NCI-H82 treated with DMSO at 0.1 percent for 48 hours (cell line): ENCODE measurements at regions not wholly inside any gene's neighbourhood (a gene's known extent, or its start where the extent isn't known, plus 50 kb on each side); places are given as distances from the start of the nearest gene placed in this dataset.
"Not testable (repeated sequence)": the region's sequence is repeated elsewhere in the genome, so short reads cannot be mapped to it uniquely, and the experiment has no call there.

Source experiments
- DNase-seq: peaks from one replicate; lab custom pipeline; 2025; ENCODE audit not compliant: unreplicated experiment; lab: John Stamatoyannopoulos, UW

DNA sequence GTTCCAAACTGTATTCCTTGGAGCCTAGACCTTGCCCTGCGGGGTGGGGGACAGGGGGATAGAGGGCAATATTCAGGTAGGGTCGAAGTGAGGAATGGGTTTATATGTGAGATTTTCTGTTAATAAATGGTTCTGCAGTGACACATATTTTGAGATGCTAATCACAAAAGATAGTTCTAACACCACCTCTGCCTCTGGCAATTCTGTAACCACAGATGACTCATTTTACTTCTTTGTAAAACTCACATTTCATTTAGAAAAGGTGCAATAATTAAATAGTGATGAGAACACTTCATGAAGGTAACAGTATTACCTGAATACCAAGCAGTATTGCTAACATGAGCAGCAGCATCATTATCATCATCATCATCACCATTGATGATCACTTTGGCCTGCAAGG lies 306.6 kb downstream of the SUCLG1 start:
- no peak for DNase-seq

DNA sequence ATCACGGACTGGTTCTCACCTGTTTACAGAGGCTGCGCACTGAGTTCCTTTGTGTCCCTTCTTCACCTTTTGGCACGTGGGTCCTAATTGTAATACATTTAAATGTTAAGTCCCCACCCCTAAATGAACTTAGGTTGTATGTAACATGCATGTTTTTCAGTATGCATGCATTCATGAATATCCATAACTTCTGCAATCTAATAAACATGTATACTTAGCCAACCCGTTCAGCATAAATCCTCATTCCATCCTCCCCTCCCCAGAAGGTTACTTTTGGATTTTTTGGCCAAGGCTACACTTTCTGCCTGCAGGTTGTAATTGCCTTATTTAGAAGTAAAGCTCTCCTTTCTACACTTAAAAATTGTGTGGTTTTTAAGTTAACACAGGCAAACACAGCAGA lies 314.7 kb downstream of the SUCLG1 start:
- no peak for DNase-seq

DNA sequence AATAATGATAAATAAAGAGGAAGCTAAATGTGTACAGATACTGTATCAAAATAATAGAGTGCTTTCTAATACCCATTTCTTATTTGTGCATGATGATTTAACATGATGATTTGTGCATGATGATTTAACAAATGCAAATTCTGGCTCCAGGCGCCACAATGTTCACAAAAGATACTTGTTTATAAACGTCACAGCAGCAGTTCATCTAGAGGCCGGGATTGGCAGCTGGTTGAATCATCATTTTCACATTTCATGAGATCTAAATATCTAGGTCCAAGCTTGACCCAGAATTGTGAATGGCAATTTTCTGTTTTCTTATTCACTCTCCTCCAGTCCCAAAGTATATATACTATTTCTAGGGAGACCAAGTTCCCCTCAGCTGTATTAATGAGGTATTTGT lies 322.0 kb downstream of the SUCLG1 start:
- no peak for DNase-seq

- peak; percentile 72 for DNase-seq
Observed at GRCh38 chr2:84132370-84132769, 326.7 kb downstream of the SUCLG1 start.

DNA sequence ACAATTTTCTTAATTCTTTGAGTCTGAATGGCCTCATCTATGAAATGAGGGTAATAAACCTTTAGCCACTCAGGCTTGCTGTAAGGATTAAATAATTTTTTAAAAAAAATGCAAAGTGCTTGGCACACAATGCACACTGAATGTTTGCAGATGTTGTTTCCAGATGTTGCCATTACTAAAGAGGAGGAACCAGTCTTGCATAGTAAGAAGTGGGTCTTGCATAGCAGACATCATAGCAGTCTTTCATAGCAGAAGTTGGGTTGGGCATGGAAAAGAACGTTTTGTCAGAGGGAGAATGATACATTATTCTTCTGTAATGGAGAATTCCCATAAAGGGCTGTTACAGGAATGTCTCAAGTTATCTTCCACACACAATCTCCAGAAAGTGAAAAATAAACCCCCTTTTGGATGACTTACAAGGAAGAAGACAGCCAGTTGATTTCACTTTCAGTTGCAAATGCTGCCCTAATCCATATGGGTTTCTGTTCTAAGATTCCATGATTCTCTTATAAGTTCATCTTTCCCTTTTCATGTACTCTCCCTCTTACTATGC lies 327.7 kb downstream of the SUCLG1 start:
- no peak for DNase-seq

GRCh38 chr2:84129018-84129417 lies 330.1 kb downstream of the SUCLG1 start:
- no peak for DNase-seq

GRCh38 chr2:84127812-84128211 lies 331.3 kb downstream of the SUCLG1 start:
- not testable (repeated sequence) for DNase-seq

DNA sequence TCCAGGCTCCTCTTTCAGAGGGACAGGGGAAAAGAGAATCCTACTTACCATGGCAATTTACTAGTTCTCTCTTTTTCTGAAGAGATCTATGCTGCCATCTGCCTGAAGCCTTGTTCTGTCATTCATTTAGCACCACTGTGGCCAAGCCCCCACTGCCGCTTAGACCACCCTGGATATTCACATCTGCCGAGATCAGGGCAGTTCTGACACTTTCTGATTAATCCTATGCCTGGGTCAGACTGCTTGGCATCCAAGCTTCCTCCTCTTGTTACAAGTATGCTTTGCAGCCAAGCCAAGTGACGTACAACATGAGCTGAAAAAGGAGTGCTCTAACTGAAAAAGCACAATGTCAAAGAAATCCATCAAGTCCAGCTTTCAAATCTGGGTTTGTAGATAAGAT lies 332.6 kb downstream of the SUCLG1 start:
- DNase-seq = no peak

DNA sequence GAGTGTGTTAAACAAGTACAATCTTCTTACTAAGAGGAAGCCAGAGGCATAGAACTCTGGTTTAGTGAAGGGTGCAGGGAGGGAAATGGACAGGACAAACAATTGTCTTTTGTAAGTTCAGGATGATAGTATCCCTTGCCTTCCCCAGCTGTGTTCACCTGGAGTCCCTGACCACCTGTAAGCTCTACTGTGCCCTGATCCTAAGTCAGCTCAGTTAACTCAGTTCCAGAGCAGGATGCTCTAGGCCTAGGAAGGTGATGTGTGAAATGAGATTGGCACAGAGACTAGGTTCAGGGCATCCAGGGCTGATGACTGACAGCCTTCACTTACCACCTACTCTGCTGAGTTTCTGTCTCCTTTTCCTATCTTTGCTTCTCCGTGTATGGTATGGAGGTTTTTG lies 333.0 kb downstream of the SUCLG1 start:
- DNase-seq = no peak

- DNase-seq = no peak
Observed at GRCh38 chr2:84116143-84116542, 342.9 kb downstream of the SUCLG1 start.

- DNase-seq = no peak
Observed at GRCh38 chr2:84115173-84115857, 343.8 kb downstream of the SUCLG1 start.

DNA sequence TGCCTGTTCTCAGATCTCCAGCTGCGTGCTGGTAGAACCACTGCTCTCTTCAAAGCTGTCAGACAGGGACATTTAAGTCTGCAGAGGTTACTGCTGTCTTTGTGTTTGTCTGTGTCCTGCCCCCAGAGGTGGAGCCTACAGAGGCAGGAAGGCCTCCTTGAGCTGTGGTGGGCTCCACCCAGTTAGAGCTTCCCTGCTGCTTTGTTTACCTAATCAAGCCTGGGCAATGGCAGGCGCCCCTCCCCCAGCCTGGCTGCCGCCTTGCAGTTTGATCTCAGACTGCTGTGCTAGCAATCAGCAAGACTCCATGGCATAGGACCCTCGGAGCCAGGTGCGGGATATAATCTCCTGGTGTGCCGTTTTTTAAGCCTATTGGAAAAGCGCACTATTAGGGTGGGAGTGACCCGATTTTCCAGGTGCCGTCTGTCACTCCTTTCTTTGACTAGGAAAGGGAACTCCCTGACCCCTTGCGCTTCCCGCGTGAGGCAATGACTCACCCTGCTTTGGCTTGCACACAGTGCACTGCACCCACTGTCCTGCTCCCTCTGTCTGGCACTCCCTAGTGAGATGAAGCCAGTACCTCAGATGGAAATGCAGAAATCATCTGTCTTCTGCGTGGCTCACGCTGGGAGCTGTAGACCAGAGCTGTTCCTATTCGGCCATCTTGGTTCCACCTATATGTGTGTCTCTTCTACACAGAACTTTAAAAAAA lies 355.1 kb downstream of the SUCLG1 start:
- DNase-seq = not testable (repeated sequence)

- DNase-seq = no peak
Observed at GRCh38 chr2:84102274-84102673, 356.8 kb downstream of the SUCLG1 start.

GRCh38 chr2:84088656-84089055 lies 370.4 kb downstream of the SUCLG1 start:
- DNase-seq = no peak

DNA sequence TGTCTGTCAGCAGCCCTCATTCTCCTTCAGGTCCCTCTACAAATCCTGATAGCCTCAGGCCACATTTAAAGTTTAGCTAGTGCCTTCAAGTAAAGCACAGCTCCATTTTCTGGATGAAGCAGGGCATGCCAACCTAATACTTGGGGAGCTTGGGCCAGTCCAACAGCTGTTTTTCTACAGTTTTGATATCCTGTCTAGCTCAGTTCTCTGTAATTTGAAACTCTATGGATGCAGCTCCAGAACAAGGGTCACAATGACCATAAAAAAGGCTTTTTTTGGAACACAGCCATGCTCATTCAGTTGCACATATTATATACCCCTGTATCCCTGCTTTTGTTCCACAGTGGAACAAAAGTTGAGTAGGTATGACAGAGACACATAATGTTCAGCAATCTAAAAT lies 373.5 kb downstream of the SUCLG1 start:
- DNase-seq = no peak

- no peak for DNase-seq
Observed at GRCh38 chr2:84084856-84085255, 374.2 kb downstream of the SUCLG1 start.

DNA sequence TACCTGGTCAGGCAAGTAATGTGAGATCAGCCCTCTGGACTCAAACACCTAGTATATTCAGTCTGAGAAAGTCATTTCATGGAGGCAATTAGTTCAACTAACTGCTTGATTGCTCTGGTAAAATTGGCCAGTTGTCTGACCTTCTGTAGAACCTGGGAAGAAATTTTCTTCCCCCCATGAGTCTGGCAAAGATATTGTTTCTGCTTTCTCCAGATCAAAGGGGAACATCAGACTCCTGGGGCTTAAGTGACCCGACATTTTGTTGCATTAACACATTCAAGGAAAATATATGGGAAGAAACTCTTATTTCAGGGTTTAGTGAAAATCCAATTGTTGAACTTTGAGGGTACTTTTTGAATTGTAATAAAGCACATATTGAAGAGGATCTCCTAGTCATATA lies 375.1 kb downstream of the SUCLG1 start:
- DNase-seq = no peak

DNA sequence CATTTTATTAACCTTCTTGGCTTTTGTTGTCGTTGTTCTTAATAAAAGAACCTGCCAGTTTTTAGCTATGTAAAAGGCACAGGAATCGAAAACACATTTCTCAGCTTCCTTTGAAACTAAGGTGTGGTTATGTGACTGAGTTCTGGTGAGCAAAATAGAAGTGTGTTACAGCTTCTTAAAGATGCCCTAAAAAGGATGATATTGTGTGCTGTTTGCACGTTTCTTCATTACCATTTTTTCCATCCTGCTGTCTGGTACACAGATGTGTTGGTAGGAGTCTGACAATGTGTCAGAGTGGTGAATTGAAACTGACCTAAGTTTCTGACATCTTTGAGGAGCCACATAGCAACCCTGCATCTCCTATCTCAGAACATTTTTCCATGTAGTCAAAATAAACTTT lies 380.6 kb downstream of the SUCLG1 start:
- no peak for DNase-seq

- DNase-seq = peak; percentile 8
Observed at GRCh38 chr2:84077496-84077895, 381.6 kb downstream of the SUCLG1 start.

DNA sequence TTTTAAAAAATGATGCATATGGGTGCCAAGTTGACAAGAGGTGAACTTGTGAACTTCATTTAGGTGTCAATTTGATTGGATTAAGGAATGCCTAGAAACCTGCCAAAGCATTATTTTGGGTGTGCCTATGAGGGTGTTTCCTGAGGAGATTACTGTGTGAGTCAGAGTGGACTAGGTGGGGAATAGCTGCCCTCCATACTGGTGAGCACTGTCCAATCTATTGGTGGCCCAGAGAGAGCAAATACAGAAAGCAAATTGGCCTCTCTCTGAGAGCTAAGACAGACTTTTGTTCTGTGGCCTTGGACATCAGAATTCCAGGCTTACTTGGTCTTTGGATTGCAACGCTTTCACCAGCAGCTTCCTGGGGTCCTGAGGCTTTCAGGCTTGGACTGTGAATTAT lies 388.0 kb downstream of the SUCLG1 start:
- no peak for DNase-seq

DNA sequence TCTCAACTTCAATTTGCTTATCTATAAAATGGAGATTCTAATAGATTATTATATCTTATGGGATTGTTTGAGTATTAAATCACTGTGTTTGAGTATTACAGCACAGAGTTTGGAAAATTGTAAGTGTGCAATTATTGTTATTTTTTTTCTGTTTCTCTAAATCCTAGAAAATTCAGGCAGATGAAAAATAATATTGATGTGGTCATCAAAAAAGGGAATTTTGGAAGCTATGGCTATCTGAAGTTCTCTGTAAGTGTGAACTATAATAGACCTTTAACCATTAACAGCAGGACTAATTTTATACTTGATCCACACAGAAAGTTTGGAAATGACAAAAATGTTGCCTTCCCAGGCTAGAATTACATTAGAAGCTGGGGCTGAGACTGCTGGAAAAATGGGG lies 393.2 kb downstream of the SUCLG1 start:
- no peak for DNase-seq

DNA sequence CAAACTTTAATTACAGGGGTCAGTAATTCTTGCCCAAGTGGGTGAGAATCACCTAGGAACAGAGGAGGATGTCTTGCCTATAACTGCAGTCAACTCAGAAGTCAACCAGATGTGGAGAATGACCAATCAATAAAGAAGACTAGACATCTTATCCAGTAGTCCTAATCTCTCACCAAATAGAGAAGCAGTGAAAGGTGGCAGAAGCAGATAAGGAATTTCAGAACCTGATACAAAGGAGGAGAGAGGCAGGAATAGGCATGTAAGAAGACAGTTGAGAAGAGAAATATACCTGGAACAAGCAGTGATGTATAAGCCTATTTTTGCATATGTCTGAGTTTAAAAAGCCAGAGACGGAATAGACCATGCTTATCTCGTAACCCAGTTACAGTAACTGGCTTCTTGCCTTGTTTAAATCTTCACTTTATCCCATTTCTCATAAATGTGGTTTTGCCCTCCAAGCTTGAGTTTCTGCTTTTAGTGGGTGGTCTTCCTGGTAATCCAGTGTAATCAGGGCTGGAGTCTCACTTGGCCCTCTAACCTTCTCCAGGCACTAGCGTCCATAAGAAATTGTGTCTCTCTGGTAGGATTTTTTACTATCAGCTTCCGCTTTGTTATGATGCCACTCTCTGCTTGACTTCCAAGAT lies 401.0 kb downstream of the SUCLG1 start:
- no peak for DNase-seq
